WERI-Rb-1 (cell line): ENCODE measurements at regions not wholly inside any gene's neighbourhood (a gene's known extent, or its start where the extent isn't known, plus 50 kb on each side); places are given as distances from the start of the nearest gene placed in this dataset.

Experiments used
- DNase-seq: peaks from one replicate; pipeline ENCODE4 v3.0.0-alpha.2; 2020
- H3K27ac ChIP-seq: fragments of 250-450 bp; sonication (Bioruptor Pico); 2 replicates; pipeline ENCODE4 v1.5.1; 2020; ENCODE audit warnings: mild to moderate bottlenecking, moderate library complexity
- H3K27me3 ChIP-seq: fragments of 250-450 bp; sonication (Bioruptor Pico); 2 replicates; pipeline ENCODE4 v1.5.1; 2021; ENCODE audit warnings: mild to moderate bottlenecking, low read depth, moderate library complexity; ENCODE audit not compliant: insufficient read depth, severe bottlenecking
- H3K36me3 ChIP-seq: fragments of 250-450 bp; sonication (Bioruptor Pico); 2 replicates; pipeline ENCODE4 v1.5.1; 2020; ENCODE audit warnings: mild to moderate bottlenecking, moderate library complexity
- H3K4me3 ChIP-seq: 2 replicates; pipeline ENCODE4 v1.5.1; 2011; ENCODE audit warnings: low read depth, mild to moderate bottlenecking, control low read depth, low read length
- H3K9me3 ChIP-seq: fragments of 250-450 bp; sonication (Bioruptor Pico); 2 replicates; pipeline ENCODE4 v1.5.1; 2021; ENCODE audit warnings: mild to moderate bottlenecking, moderate library complexity; ENCODE audit not compliant: severe bottlenecking
- CTCF ChIP-seq: IDR thresholded peaks from 2 replicates; pipeline ENCODE4 v1.5.1; 2011; ENCODE audit warnings: low read depth, mild to moderate bottlenecking, control low read depth, inconsistent platforms, low read length

- no peak for DNase-seq
- H3K27ac ChIP-seq, result no peak overlapping the region
- peaks cover 70% of the 10 kb centered on the region for H3K27me3 ChIP-seq
- H3K4me3 ChIP-seq, result no peak overlapping the region
- no peaks in the 10 kb centered on the region for H3K36me3 ChIP-seq
- TF ChIP-seq CTCF, result no peak
- no peaks in the 10 kb centered on the region for H3K9me3 ChIP-seq
Measured at GRCh38 chr4:189765736-189766135, 174.9 kb upstream of the FRG1 start.

GRCh38 chr4:189767941-189768340 lies 172.7 kb upstream of the FRG1 start:
- Histone ChIP-seq H3K4me3 (no peak overlapping the region), H3K27me3 (peaks cover 91% of the 10 kb centered on the region), H3K9me3 (no peaks in the 10 kb centered on the region), H3K27ac (no peak overlapping the region), H3K36me3 (no peaks in the 10 kb centered on the region)
- no peak for TF ChIP-seq CTCF
- DNase-seq, result no peak

GRCh38 chr4:189769131-189769530 lies 171.5 kb upstream of the FRG1 start:
- DNase-seq, result no peak
- Histone ChIP-seq H3K9me3 (no peaks in the 10 kb centered on the region), H3K4me3 (no peak overlapping the region), H3K27me3 (peaks cover 87% of the 10 kb centered on the region), H3K36me3 (no peaks in the 10 kb centered on the region), H3K27ac (no peak overlapping the region)
- TF ChIP-seq CTCF, result no peak

- peaks cover 80% of the 10 kb centered on the region for H3K27me3 ChIP-seq
- H3K27ac ChIP-seq, result no peak overlapping the region
- no peaks in the 10 kb centered on the region for H3K9me3 ChIP-seq
- no peak for DNase-seq
- TF ChIP-seq CTCF, result no peak
- no peaks in the 10 kb centered on the region for H3K36me3 ChIP-seq
- no peak overlapping the region for H3K4me3 ChIP-seq
Measured at GRCh38 chr4:189771696-189772361, 168.8 kb upstream of the FRG1 start.

GRCh38 chr4:189773909-189774308 lies 166.8 kb upstream of the FRG1 start:
- Histone ChIP-seq H3K36me3 (no peaks in the 10 kb centered on the region), H3K9me3 (no peaks in the 10 kb centered on the region), H3K27me3 (peaks cover 80% of the 10 kb centered on the region), H3K27ac (no peak overlapping the region), H3K4me3 (no peak overlapping the region)
- no peak for TF ChIP-seq CTCF
- DNase-seq, result no peak
